ENCODE measurements at regions not wholly inside any gene's neighbourhood (a gene's known extent, or its start where the extent isn't known, plus 50 kb on each side); places are given as distances from the start of the nearest gene placed in this dataset.

GRCh38 chrX:20863649-20864048 is 510.6 kb upstream of the CNKSR2 start:
- DNase-seq (ENCODE audit: low read depth in 2 of 2), result no peak

GRCh38 chrX:20861113-20861512 is 513.1 kb upstream of the CNKSR2 start:
- DNase-seq (ENCODE audit: low read depth in 2 of 2), result no peak

- DNase-seq (ENCODE audit: low read depth in 2 of 2), result no peak
Measured at GRCh38 chrX:20857746-20858145, 516.5 kb upstream of the CNKSR2 start.

- DNase-seq (ENCODE audit: low read depth in 2 of 2), result no peak
Measured at GRCh38 chrX:20838477-20838876, 535.7 kb upstream of the CNKSR2 start.

- DNase-seq (ENCODE audit: low read depth in 2 of 2), result no peak
Measured at GRCh38 chrX:20829665-20830491, 544.3 kb upstream of the CNKSR2 start.

GRCh38 chrX:20825984-20826383 is 548.2 kb upstream of the CNKSR2 start:
- no peak for DNase-seq (ENCODE audit: low read depth in 2 of 2)

GRCh38 chrX:20803971-20804370 is 537.3 kb upstream of the RPS6KA3 start:
- no peak for DNase-seq (ENCODE audit: low read depth in 2 of 2)

GRCh38 chrX:20802036-20802435 is 535.3 kb upstream of the RPS6KA3 start:
- no peak for DNase-seq (ENCODE audit: low read depth in 2 of 2)

GRCh38 chrX:20796450-20796849 is 529.7 kb upstream of the RPS6KA3 start:
- no peak for DNase-seq (ENCODE audit: low read depth in 2 of 2)

GRCh38 chrX:20789103-20789502 is 522.4 kb upstream of the RPS6KA3 start:
- DNase-seq (ENCODE audit: low read depth in 2 of 2), result no peak

GRCh38 chrX:20767346-20767745 is 500.6 kb upstream of the RPS6KA3 start:
- no peak for DNase-seq (ENCODE audit: low read depth in 2 of 2)

- DNase-seq (ENCODE audit: low read depth in 2 of 2), result no peak
Measured at GRCh38 chrX:20756585-20756984, 489.9 kb upstream of the RPS6KA3 start.

GRCh38 chrX:20753076-20753475 is 486.4 kb upstream of the RPS6KA3 start:
- no peak for DNase-seq (ENCODE audit: low read depth in 2 of 2)

GRCh38 chrX:20746690-20747089 is 480.0 kb upstream of the RPS6KA3 start:
- no peak for DNase-seq (ENCODE audit: low read depth in 2 of 2)

- DNase-seq (ENCODE audit: low read depth in 2 of 2), result no peak
Measured at GRCh38 chrX:20743046-20743445, 476.3 kb upstream of the RPS6KA3 start.

- DNase-seq (ENCODE audit: low read depth in 2 of 2), result no peak
Measured at GRCh38 chrX:20742106-20742505, 475.4 kb upstream of the RPS6KA3 start.

GRCh38 chrX:20740443-20740842 is 473.7 kb upstream of the RPS6KA3 start:
- DNase-seq (ENCODE audit: low read depth in 2 of 2), result no peak

- no peak for DNase-seq (ENCODE audit: low read depth in 2 of 2)
Measured at GRCh38 chrX:20739038-20739745, 472.5 kb upstream of the RPS6KA3 start.

- no peak for DNase-seq (ENCODE audit: low read depth in 2 of 2)
Measured at GRCh38 chrX:20729416-20729815, 462.7 kb upstream of the RPS6KA3 start.

- no peak for DNase-seq (ENCODE audit: low read depth in 2 of 2)
Measured at GRCh38 chrX:20727447-20727846, 460.7 kb upstream of the RPS6KA3 start.

GRCh38 chrX:20720954-20721626 is 454.4 kb upstream of the RPS6KA3 start:
- DNase-seq (ENCODE audit: low read depth in 2 of 2), result no peak

- no peak for DNase-seq (ENCODE audit: low read depth in 2 of 2)
Measured at GRCh38 chrX:20718592-20719380, 452.1 kb upstream of the RPS6KA3 start.

Measured in stimulated activated CD8-positive, alpha-beta memory T cell treated with anti-CD3 and anti-CD28 coated beads, Interleukin-2, amount 100 ng/mL, for 1 hour (primary cell).